ENCODE measurements at regions not wholly inside any gene's neighbourhood (a gene's known extent, or its start where the extent isn't known, plus 50 kb on each side); places are given as distances from the start of the nearest gene placed in this dataset.
A peak's percentile ranks its signal among the peaks of the same experiment; 100 is the strongest.

GRCh38 chr2:236748801-236749200 lies 179.2 kb downstream of the ACKR3 start:
- peak overlapping the region; percentile 20 for H3K4me2 ChIP-seq (ENCODE audit: insufficient read depth, low read length)
- no peak for DNase-seq (ENCODE audit: insufficient read length, low spot score, missing footprints)
- peak overlapping the region; percentile 34 for H3K27ac ChIP-seq (ENCODE audit: low read depth, low read length)

GRCh38 chr2:236749346-236749745 lies 179.7 kb downstream of the ACKR3 start:
- Histone ChIP-seq H3K4me2 (ENCODE audit: insufficient read depth, low read length) (peak overlapping the region; percentile 20), H3K27me3 (ENCODE audit: insufficient read depth, low read length) (no peaks in the 10 kb centered on the region), H3K4me3 (ENCODE audit: insufficient read depth, low read length) (no peak overlapping the region), H3K36me3 (ENCODE audit: insufficient read depth, low read length) (no peaks in the 10 kb centered on the region), H4K20me1 (ENCODE audit: insufficient read depth, low read length) (no peaks in the 10 kb centered on the region), H3K27ac (ENCODE audit: low read depth, low read length) (peak overlapping the region; percentile 34), H3K79me2 (ENCODE audit: insufficient read depth, low read length) (no peaks in the 10 kb centered on the region), H2AFZ (ENCODE audit: low read length) (no peak overlapping the region), H3K9me3 (ENCODE audit: low read depth, low read length) (no peaks in the 10 kb centered on the region), H3K4me1 (ENCODE audit: insufficient read depth, low read length) (peaks cover 41% of the 10 kb centered on the region)
- DNase-seq (ENCODE audit: insufficient read length, low spot score, missing footprints) = no peak
- no peak for TF ChIP-seq CTCF (IDR thresholded peaks at IDR 0.05; ENCODE audit: extremely low read depth, low read depth, low read length)

More at GRCh38 chr2:236748801-236749200, 179.2 kb downstream of the ACKR3 start:
- Histone ChIP-seq H4K20me1 (ENCODE audit: insufficient read depth, low read length) (no peaks in the 10 kb centered on the region), H3K4me3 (ENCODE audit: insufficient read depth, low read length) (peak overlapping the region; percentile 5), H3K36me3 (ENCODE audit: insufficient read depth, low read length) (no peaks in the 10 kb centered on the region), H3K79me2 (ENCODE audit: insufficient read depth, low read length) (no peaks in the 10 kb centered on the region), H2AFZ (ENCODE audit: low read length) (no peak overlapping the region), H3K4me1 (ENCODE audit: insufficient read depth, low read length) (peaks cover 45% of the 10 kb centered on the region), H3K27me3 (ENCODE audit: insufficient read depth, low read length) (no peaks in the 10 kb centered on the region), H3K9me3 (ENCODE audit: low read depth, low read length) (no peaks in the 10 kb centered on the region)
- no peak for TF ChIP-seq CTCF (IDR thresholded peaks at IDR 0.05; ENCODE audit: extremely low read depth, low read depth, low read length)

GRCh38 chr2:236752096-236752495 lies 182.5 kb downstream of the ACKR3 start:
- no peak overlapping the region for H2AFZ ChIP-seq (ENCODE audit: low read length)
- DNase-seq (ENCODE audit: insufficient read length, low spot score, missing footprints) = no peak
- no peaks in the 10 kb centered on the region for H3K36me3 ChIP-seq (ENCODE audit: insufficient read depth, low read length)
- H3K27me3 ChIP-seq (ENCODE audit: insufficient read depth, low read length) = no peaks in the 10 kb centered on the region
- TF ChIP-seq CTCF (IDR thresholded peaks at IDR 0.05; ENCODE audit: extremely low read depth, low read depth, low read length) = no peak
- peaks cover 21% of the 10 kb centered on the region for H3K4me1 ChIP-seq (ENCODE audit: insufficient read depth, low read length)
- no peak overlapping the region for H3K4me3 ChIP-seq (ENCODE audit: insufficient read depth, low read length)
- H4K20me1 ChIP-seq (ENCODE audit: insufficient read depth, low read length) = no peaks in the 10 kb centered on the region
- H3K9me3 ChIP-seq (ENCODE audit: low read depth, low read length) = no peaks in the 10 kb centered on the region
- no peaks in the 10 kb centered on the region for H3K79me2 ChIP-seq (ENCODE audit: insufficient read depth, low read length)
- H3K27ac ChIP-seq (ENCODE audit: low read depth, low read length) = no peak overlapping the region
- H3K4me2 ChIP-seq (ENCODE audit: insufficient read depth, low read length) = no peak overlapping the region

- Histone ChIP-seq H4K20me1 (ENCODE audit: insufficient read depth, low read length) (no peaks in the 10 kb centered on the region), H3K4me2 (ENCODE audit: insufficient read depth, low read length) (no peak overlapping the region), H3K4me3 (ENCODE audit: insufficient read depth, low read length) (no peak overlapping the region), H2AFZ (ENCODE audit: low read length) (no peak overlapping the region), H3K4me1 (ENCODE audit: insufficient read depth, low read length) (peaks cover 17% of the 10 kb centered on the region), H3K27me3 (ENCODE audit: insufficient read depth, low read length) (no peaks in the 10 kb centered on the region), H3K79me2 (ENCODE audit: insufficient read depth, low read length) (no peaks in the 10 kb centered on the region), H3K36me3 (ENCODE audit: insufficient read depth, low read length) (no peaks in the 10 kb centered on the region), H3K27ac (ENCODE audit: low read depth, low read length) (no peak overlapping the region), H3K9me3 (ENCODE audit: low read depth, low read length) (no peaks in the 10 kb centered on the region)
- no peak for DNase-seq (ENCODE audit: insufficient read length, low spot score, missing footprints)
- TF ChIP-seq CTCF (IDR thresholded peaks at IDR 0.05; ENCODE audit: extremely low read depth, low read depth, low read length) = no peak
These were observed 184.1 kb downstream of the ACKR3 start for GRCh38 chr2:236753606-236754270.
